H9 (cell line): ENCODE measurements at regions not wholly inside any gene's neighbourhood (a gene's known extent, or its start where the extent isn't known, plus 50 kb on each side); places are given as distances from the start of the nearest gene placed in this dataset.

ENCODE experiments used
- DNase-seq: peaks from one replicate; pipeline ENCODE4 v3.0.0-alpha.2; 2017
- H2AFZ ChIP-seq: one replicate; pipeline ENCODE4 v1.6.1; 2013; ENCODE audit warnings: mild to moderate bottlenecking, low read length, control low read depth, moderate library complexity
- H2AK5ac ChIP-seq: 2 replicates; pipeline ENCODE4 v1.6.1; 2013; ENCODE audit warnings: low read length, control low read depth, mixed read lengths; ENCODE audit not compliant: insufficient read length
- H2BK120ac ChIP-seq: one replicate; pipeline ENCODE4 v1.6.1; 2013; ENCODE audit warnings: low read depth, mild to moderate bottlenecking, low read length, control low read depth, inconsistent platforms; ENCODE audit not compliant: poor library complexity, severe bottlenecking
- H2BK12ac ChIP-seq: 2 replicates; pipeline ENCODE4 v1.6.1; 2013; ENCODE audit warnings: low read length, control low read depth, mixed read lengths, low read depth; ENCODE audit not compliant: insufficient read length
- H2BK15ac ChIP-seq: 2 replicates; pipeline ENCODE4 v1.6.1; 2013; ENCODE audit warnings: low read depth, low read length, control low read depth
- H2BK20ac ChIP-seq: one replicate; pipeline ENCODE4 v1.6.1; 2013; ENCODE audit warnings: low read depth, mild to moderate bottlenecking, low read length, control low read depth, inconsistent platforms; ENCODE audit not compliant: poor library complexity, severe bottlenecking
- H2BK5ac ChIP-seq: 2 replicates; pipeline ENCODE4 v1.6.1; 2013; ENCODE audit warnings: low read length, control low read depth, mixed read lengths; ENCODE audit not compliant: insufficient read length
- H3K14ac ChIP-seq: 2 replicates; pipeline ENCODE4 v1.6.1; 2013; ENCODE audit warnings: low read length, control low read depth; ENCODE audit not compliant: insufficient read depth
- H3K18ac ChIP-seq: 2 replicates; pipeline ENCODE4 v1.6.1; 2013; ENCODE audit warnings: low read depth, mild to moderate bottlenecking, mixed read lengths, low read length, control low read depth; ENCODE audit not compliant: insufficient read length
- H3K23ac ChIP-seq: 2 replicates; pipeline ENCODE4 v1.6.1; 2013; ENCODE audit warnings: low read length, control low read depth, mixed read lengths, low read depth; ENCODE audit not compliant: insufficient read length
- H3K23me2 ChIP-seq: 2 replicates; pipeline ENCODE4 v1.6.1; 2013; ENCODE audit warnings: low read depth, mild to moderate bottlenecking, mixed read lengths, low read length, control low read depth; ENCODE audit not compliant: insufficient read length, poor library complexity, severe bottlenecking
- H3K27ac ChIP-seq: 2 replicates; pipeline ENCODE4 v1.5.1; 2013; ENCODE audit warnings: low read length, control low read depth, mixed read lengths, low read depth; ENCODE audit not compliant: insufficient read length
- H3K27me3 ChIP-seq: 2 replicates; pipeline ENCODE4 v1.6.1; 2013; ENCODE audit warnings: low read length, control low read depth, inconsistent platforms; ENCODE audit not compliant: insufficient read depth
- H3K4ac ChIP-seq: 2 replicates; pipeline ENCODE4 v1.6.1; 2013; ENCODE audit warnings: low read depth, mild to moderate bottlenecking, control low read depth, inconsistent platforms, low read length, moderate library complexity
- H3K4me1 ChIP-seq: 2 replicates; pipeline ENCODE4 v1.6.1; 2013; ENCODE audit warnings: low read length, control low read depth, inconsistent platforms; ENCODE audit not compliant: insufficient read depth
- H3K4me2 ChIP-seq: 2 replicates; pipeline ENCODE4 v1.6.1; 2013; ENCODE audit warnings: low read length, control low read depth, mixed read lengths; ENCODE audit not compliant: insufficient read length, insufficient read depth
- H3K56ac ChIP-seq: 2 replicates; pipeline ENCODE4 v1.6.1; 2013; ENCODE audit warnings: low read depth, mild to moderate bottlenecking, mixed read lengths, low read length, control low read depth; ENCODE audit not compliant: insufficient read length
- H3K79me1 ChIP-seq: 2 replicates; pipeline ENCODE4 v1.6.1; 2013; ENCODE audit warnings: low read depth, mild to moderate bottlenecking, moderate library complexity, low read length, control low read depth, inconsistent platforms; ENCODE audit not compliant: insufficient read depth, poor library complexity, severe bottlenecking
- H3K79me2 ChIP-seq: 2 replicates; pipeline ENCODE4 v1.6.1; 2013; ENCODE audit warnings: low read length, control low read depth, inconsistent platforms; ENCODE audit not compliant: insufficient read depth
- H3K9ac ChIP-seq: 2 replicates; pipeline ENCODE4 v1.6.1; 2013; ENCODE audit warnings: low read length, control low read depth, mixed read lengths; ENCODE audit not compliant: insufficient read length; ENCODE audit errors: extremely low read depth
- H3K9me3 ChIP-seq: one replicate; pipeline ENCODE4 v1.6.1; 2013; ENCODE audit warnings: low read depth, low read length, inconsistent platforms; ENCODE audit not compliant: control insufficient read depth
- H3T11ph ChIP-seq: one replicate; pipeline ENCODE4 v1.6.1; 2013; ENCODE audit warnings: mild to moderate bottlenecking, low read length, control low read depth, inconsistent platforms
- H4K20me1 ChIP-seq: one replicate; pipeline ENCODE4 v1.6.1; 2013; ENCODE audit not compliant: control insufficient read depth, insufficient read length, insufficient read depth
- H4K5ac ChIP-seq: 2 replicates; pipeline ENCODE4 v1.6.1; 2013; ENCODE audit warnings: low read depth, mild to moderate bottlenecking, mixed read lengths, low read length, control low read depth; ENCODE audit not compliant: insufficient read length
- H4K8ac ChIP-seq: replicated peaks from 2 replicates; pipeline ENCODE4 v1.6.1; 2013; ENCODE audit warnings: low read length, control low read depth, mixed read lengths, low read depth; ENCODE audit not compliant: insufficient read length
- H4K91ac ChIP-seq: 2 replicates; pipeline ENCODE4 v1.6.1; 2013; ENCODE audit warnings: low read depth, mild to moderate bottlenecking, moderate library complexity, mixed read lengths, low read length, control low read depth; ENCODE audit not compliant: insufficient read length
- H3K27ac Mint-ChIP-seq, 3 experiments: 2 replicates in 2 of 3; 3 replicates in 1 of 3; pipeline ENCODE4 v1.8.0; 2020 to 2021; ENCODE audit warnings: mixed read lengths in 3 of 3, mild to moderate bottlenecking in 1 of 3, moderate library complexity in 1 of 3
- H3K27me3 Mint-ChIP-seq: 2 replicates; pipeline ENCODE4 v1.8.0; 2021; ENCODE audit warnings: low read depth, mild to moderate bottlenecking, moderate library complexity, mixed read lengths
- H3K36me3 Mint-ChIP-seq, 3 experiments: 2 replicates in 2 of 3; 3 replicates in 1 of 3; pipeline ENCODE4 v1.8.0; 2020 to 2021; ENCODE audit warnings: low read depth in 3 of 3, mixed read lengths in 3 of 3; ENCODE audit not compliant: insufficient read depth in 1 of 3
- H3K4me1 Mint-ChIP-seq, 2 experiments: 2 replicates each; pipeline ENCODE4 v1.8.0; 2020; ENCODE audit warnings: mixed read lengths in 2 of 2
- H3K4me3 Mint-ChIP-seq, 2 experiments: 2 replicates in 1 of 2; 3 replicates in 1 of 2; pipeline ENCODE4 v1.8.0; 2020 to 2021; ENCODE audit warnings: mild to moderate bottlenecking in 2 of 2, mixed read lengths in 2 of 2, moderate library complexity in 1 of 2
- H3K9me3 Mint-ChIP-seq, 2 experiments: 2 replicates in 1 of 2; 3 replicates in 1 of 2; pipeline ENCODE4 v1.8.0; 2020; ENCODE audit warnings: mild to moderate bottlenecking in 2 of 2, mixed read lengths in 2 of 2, moderate library complexity in 1 of 2
- CTCF ChIP-seq: fragments of 200-600 bp; sonication (generic); conservative IDR thresholded peaks from 3 replicates; pipeline ENCODE4 v1.8.0; 2021; ENCODE audit warnings: antibody characterized with exemption, mild to moderate bottlenecking

- no peak overlapping the region for H3K9ac ChIP-seq
- no peak overlapping the region for H3T11ph ChIP-seq
- no peaks in the 10 kb centered on the region for H3K23me2 ChIP-seq
- no peaks in the 10 kb centered on the region for H3K27me3 ChIP-seq
- no peak overlapping the region for H2BK120ac ChIP-seq
- H2BK12ac ChIP-seq, result no peak overlapping the region
- no peak overlapping the region for H2AFZ ChIP-seq
- no peaks in the 10 kb centered on the region for H3K4me1 ChIP-seq
- Mint-ChIP-seq H3K4me1 (peaks cover 13% of the 10 kb centered on the region in 2 experiments), H3K9me3 (peaks cover 0 to 3% of the 10 kb centered on the region in 2 experiments; a peak in 1 of 5 replicates), H3K27me3 (no peaks in the 10 kb centered on the region; the same call in 1 of the 2 replicates), H3K4me3 (no peak overlapping the region), H3K36me3 (peaks cover 0 to 4% (median 0%) of the 10 kb centered on the region in 3 experiments; a peak in 2 of 7 replicates), H3K27ac (no peak overlapping the region)
- H4K91ac ChIP-seq, result no peak overlapping the region
- H3K9me3 ChIP-seq, result no peaks in the 10 kb centered on the region
- no peak overlapping the region for H3K14ac ChIP-seq
- H2BK5ac ChIP-seq, result no peak overlapping the region
- H2AK5ac ChIP-seq, result no peak overlapping the region
- no peaks in the 10 kb centered on the region for H3K79me1 ChIP-seq
- no peak overlapping the region for H2BK15ac ChIP-seq
- H3K56ac ChIP-seq, result no peak overlapping the region
- no peak overlapping the region for H3K18ac ChIP-seq
- no peak overlapping the region for H4K8ac ChIP-seq
- TF ChIP-seq CTCF, result no peak
- H2BK20ac ChIP-seq, result no peak overlapping the region
- no peaks in the 10 kb centered on the region for H4K20me1 ChIP-seq
- no peak for DNase-seq
- no peak overlapping the region for H3K23ac ChIP-seq
- no peak overlapping the region for H3K27ac ChIP-seq
- H3K4ac ChIP-seq, result no peak overlapping the region
- H4K5ac ChIP-seq, result no peak overlapping the region
- no peaks in the 10 kb centered on the region for H3K79me2 ChIP-seq
- no peak overlapping the region for H3K4me2 ChIP-seq
These were observed 280.7 kb downstream of the ASMT start for GRCh38 chrX:1895583-1895982.
